Body of pancreas (tissue), 4 donors: ENCODE measurements at regions not wholly inside any gene's neighbourhood (a gene's known extent, or its start where the extent isn't known, plus 50 kb on each side); places are given as distances from the start of the nearest gene placed in this dataset.

Experiments used
- ATAC-seq: fragments of 150-250 bp; one replicate; pipeline ENCODE4 v1.9.1; 2016
- DNase-seq, 4 donors: peaks; one replicate each; pipeline ENCODE4 v3.0.0-alpha.2; 2019
- H3K27ac ChIP-seq, 4 donors: fragments of 200-600 bp; sonication (generic); 1 replicate in 3 of 4; 2 replicates in 1 of 4; pipeline versions ENCODE4 v1.5.1 to v1.6.1; 2016 to 2019; ENCODE audit warnings: mild to moderate bottlenecking in 1 of 4, mixed read lengths in 1 of 4, moderate library complexity in 1 of 4
- H3K27me3 ChIP-seq, 2 donors: fragments of 200-600 bp; sonication (generic); one replicate each; pipeline ENCODE4 v1.6.0; 2016; ENCODE audit warnings: mild to moderate bottlenecking in 1 of 2
- H3K36me3 ChIP-seq, 2 donors: fragments of 200-600 bp; sonication (generic); replicated peaks in 1 of 2; 2 replicates each; pipeline ENCODE4 v1.5.1; 2016; ENCODE audit warnings: low read depth in 2 of 2; ENCODE audit not compliant: insufficient read depth in 1 of 2
- H3K4me1 ChIP-seq: fragments of 200-600 bp; sonication (generic); one replicate; pipeline ENCODE4 v1.6.0; 2016
- H3K4me3 ChIP-seq, 2 donors: fragments of 200-600 bp; sonication (generic); 1 replicate in 1 of 2; 2 replicates in 1 of 2; pipeline ENCODE4 v1.5.1; 2016 to 2019
- H3K9me3 ChIP-seq, 3 donors: fragments of 200-600 bp; sonication (generic); 1 replicate in 2 of 3; 2 replicates in 1 of 3; pipeline ENCODE4 v1.5.1; 2016
- CTCF ChIP-seq, 7 experiments: fragments of 450-650 bp in 4 of 7; fragments of 200-600 bp in 3 of 7; sonication (generic) in 3 of 7; IDR thresholded peaks; one replicate each; pipeline ENCODE4 v1.5.1; 2016 to 2019; ENCODE audit warnings: antibody characterized with exemption in 7 of 7
- POLR2A ChIP-seq, 3 donors: fragments of 450-650 bp; IDR thresholded peaks; one replicate each; pipeline ENCODE4 v1.6.1; 2016; ENCODE audit warnings: antibody characterized with exemption in 3 of 3, mild to moderate bottlenecking in 2 of 3
- WGBS, 2 donors: methylation state at CpG; one replicate each; pipeline ENCODE4 v1.1.5; 2017; 5-methylcytosine and 5-hydroxymethylcytosine counted together
- intact Hi-C: fragments of 100-400 bp; cut with DNase I; formaldehyde crosslinking; loops from one replicate; pipeline ENCODE4 v1.15.1; 2023

- Histone ChIP-seq H3K9me3 (no peaks in the 10 kb centered on the region), H3K36me3 (no peaks in the 10 kb centered on the region), H3K27ac (no peak overlapping the region), H3K27me3 (no peaks in the 10 kb centered on the region), H3K4me1 (no peaks in the 10 kb centered on the region), H3K4me3 (no peak overlapping the region)
- 65 to 72% methylated on average over 19 to 20 of the region's 20 CpGs for WGBS, 2 donors
- intact Hi-C loops, result no loop called here
- no peak for DNase-seq
- no peak for TF ChIP-seq POLR2A (IDR thresholded peaks at IDR 0.05)
- TF ChIP-seq CTCF (IDR thresholded peaks at IDR 0.05), result no peak
- no peak for ATAC-seq
Observed at GRCh38 chr1:38609166-38610025, 250.2 kb downstream of the RRAGC start.

GRCh38 chr1:38608202-38608864, 251.2 kb downstream of the RRAGC start:
- ATAC-seq (no peak), DNase-seq (no peak)
- no peaks in the 10 kb centered on the region for H3K4me1 ChIP-seq
- H3K4me3 ChIP-seq, result no peak overlapping the region
- 23 to 39% methylated on average over 6 to 17 of the region's 17 CpGs for WGBS, 2 donors
- H3K36me3 ChIP-seq, result no peaks in the 10 kb centered on the region
- intact Hi-C loops, result no loop called here
- no peak overlapping the region for H3K27ac ChIP-seq
- H3K27me3 ChIP-seq, result no peaks in the 10 kb centered on the region
- no peaks in the 10 kb centered on the region for H3K9me3 ChIP-seq
- no peak for TF ChIP-seq POLR2A (IDR thresholded peaks at IDR 0.05)
- TF ChIP-seq CTCF (IDR thresholded peaks at IDR 0.05), result peak in 5 of 7 experiments; percentile 8 to 31 (median 18)

GRCh38 chr1:38607526-38607925, 252.0 kb downstream of the RRAGC start:
- H3K4me1 ChIP-seq, result no peaks in the 10 kb centered on the region
- ATAC-seq (no peak), DNase-seq (no peak)
- no peaks in the 10 kb centered on the region for H3K36me3 ChIP-seq
- no peaks in the 10 kb centered on the region for H3K27me3 ChIP-seq
- 55 to 66% methylated on average over 6 to 8 of the region's 8 CpGs for whole genome bisulfite sequencing, 2 donors
- no peaks in the 10 kb centered on the region for H3K9me3 ChIP-seq
- intact Hi-C loops, result no loop called here
- no peak overlapping the region for H3K27ac ChIP-seq
- no peak overlapping the region for H3K4me3 ChIP-seq
- TF ChIP-seq CTCF (IDR thresholded peaks at IDR 0.05), result no peak
- TF ChIP-seq POLR2A (IDR thresholded peaks at IDR 0.05), result no peak

GRCh38 chr1:38605063-38605462, 254.5 kb downstream of the RRAGC start:
- ATAC-seq (no peak), DNase-seq (no peak)
- no peaks in the 10 kb centered on the region for H3K9me3 ChIP-seq
- WGBS, 2 donors, result 66 to 72% methylated on average over 3 of the region's 3 CpGs
- no peak overlapping the region for H3K27ac ChIP-seq
- H3K27me3 ChIP-seq, result no peaks in the 10 kb centered on the region
- no peak for TF ChIP-seq POLR2A (IDR thresholded peaks at IDR 0.05)
- no peak for TF ChIP-seq CTCF (IDR thresholded peaks at IDR 0.05)
- intact Hi-C loops, result no loop called here
- H3K4me1 ChIP-seq, result no peaks in the 10 kb centered on the region
- no peaks in the 10 kb centered on the region for H3K36me3 ChIP-seq
- no peak overlapping the region for H3K4me3 ChIP-seq
